ENCODE measurements at regions not wholly inside any gene's neighbourhood (a gene's known extent, or its start where the extent isn't known, plus 50 kb on each side); places are given as distances from the start of the nearest gene placed in this dataset.
A peak's percentile ranks its signal among the peaks of the same experiment; 100 is the strongest.

DNA sequence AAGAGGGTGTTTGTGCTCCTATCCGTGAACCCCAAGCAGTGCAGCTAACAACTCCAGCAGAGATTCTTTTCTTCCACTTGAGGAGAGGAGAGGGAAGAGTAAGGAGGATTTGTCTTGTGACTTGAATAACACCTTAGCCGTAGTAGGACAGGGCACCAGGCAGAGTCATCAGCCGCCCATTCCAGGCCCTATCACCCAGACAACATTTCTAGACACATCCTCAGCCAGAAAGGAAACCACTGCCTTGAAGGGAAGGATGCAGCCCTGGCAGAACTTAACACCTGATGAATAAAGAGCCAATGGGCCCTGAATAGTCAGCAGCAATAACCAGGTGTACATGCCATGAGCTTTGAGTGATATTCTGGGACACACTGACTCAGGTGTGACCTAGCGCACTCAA lies 1013.0 kb upstream of the COX7C start:
- no peak overlapping the region for H3K14ac ChIP-seq (ENCODE audit: insufficient read depth, low read length)
- H3K18ac ChIP-seq (ENCODE audit: insufficient read length, low read depth, low read length): no peak overlapping the region
- WGBS (ENCODE audit: extremely low coverage, insufficient read length, low lambda C conversion rate): no CpG with 5 or more reads among the region's 4 CpGs
- H3K4ac ChIP-seq (ENCODE audit: low read depth, low read length): no peak overlapping the region
- H3K4me1 ChIP-seq (ENCODE audit: insufficient read depth, low read length): no peaks in the 10 kb centered on the region
- no peaks in the 10 kb centered on the region for H3K9me3 ChIP-seq (ENCODE audit: control insufficient read depth, low read depth, low read length)
- no peaks in the 10 kb centered on the region for H3K23me2 ChIP-seq (ENCODE audit: insufficient read length, low read depth, low read length, poor library complexity, severe bottlenecking)
- H3K79me1 ChIP-seq (ENCODE audit: insufficient read depth, low read depth, low read length, poor library complexity, severe bottlenecking): no peaks in the 10 kb centered on the region
- H3K79me2 ChIP-seq (ENCODE audit: insufficient read depth, low read length): no peaks in the 10 kb centered on the region
- no peaks in the 10 kb centered on the region for H3K27me3 ChIP-seq (ENCODE audit: insufficient read depth, low read length)
- H2BK5ac ChIP-seq (ENCODE audit: insufficient read length, low read length): no peak overlapping the region
- H3T11ph ChIP-seq (ENCODE audit: low read length): no peak overlapping the region
- no peak overlapping the region for H3K9ac ChIP-seq (ENCODE audit: extremely low read depth, insufficient read length, low read length)
- H4K5ac ChIP-seq (ENCODE audit: insufficient read length, low read depth, low read length): no peak overlapping the region
- H4K8ac ChIP-seq (replicated peaks; ENCODE audit: insufficient read length, low read depth, low read length): no peak overlapping the region
- TF ChIP-seq, protein P1, sequence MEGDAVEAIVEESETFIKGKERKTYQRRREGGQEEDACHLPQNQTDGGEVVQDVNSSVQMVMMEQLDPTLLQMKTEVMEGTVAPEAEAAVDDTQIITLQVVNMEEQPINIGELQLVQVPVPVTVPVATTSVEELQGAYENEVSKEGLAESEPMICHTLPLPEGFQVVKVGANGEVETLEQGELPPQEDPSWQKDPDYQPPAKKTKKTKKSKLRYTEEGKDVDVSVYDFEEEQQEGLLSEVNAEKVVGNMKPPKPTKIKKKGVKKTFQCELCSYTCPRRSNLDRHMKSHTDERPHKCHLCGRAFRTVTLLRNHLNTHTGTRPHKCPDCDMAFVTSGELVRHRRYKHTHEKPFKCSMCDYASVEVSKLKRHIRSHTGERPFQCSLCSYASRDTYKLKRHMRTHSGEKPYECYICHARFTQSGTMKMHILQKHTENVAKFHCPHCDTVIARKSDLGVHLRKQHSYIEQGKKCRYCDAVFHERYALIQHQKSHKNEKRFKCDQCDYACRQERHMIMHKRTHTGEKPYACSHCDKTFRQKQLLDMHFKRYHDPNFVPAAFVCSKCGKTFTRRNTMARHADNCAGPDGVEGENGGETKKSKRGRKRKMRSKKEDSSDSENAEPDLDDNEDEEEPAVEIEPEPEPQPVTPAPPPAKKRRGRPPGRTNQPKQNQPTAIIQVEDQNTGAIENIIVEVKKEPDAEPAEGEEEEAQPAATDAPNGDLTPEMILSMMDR (conservative IDR thresholded peaks at IDR 0.05): no peak
- no peaks in the 10 kb centered on the region for H4K20me1 ChIP-seq (ENCODE audit: control insufficient read depth, insufficient read depth, insufficient read length)
- DNase-seq: no peak
- no peak overlapping the region for H4K91ac ChIP-seq (ENCODE audit: insufficient read length, low read depth, low read length)
- Mint-ChIP-seq H3K36me3 (ENCODE audit: insufficient read depth in 1 of 3, low read depth in 3 of 3) (no peaks in the 10 kb centered on the region), H3K4me1 (no peaks in the 10 kb centered on the region), H3K9me3 (no peaks in the 10 kb centered on the region), H3K4me3 (no peak overlapping the region), H3K27me3 (ENCODE audit: low read depth) (no peaks in the 10 kb centered on the region), H3K27ac (peak overlapping the region in 1 of 3 experiments; percentile 83; a peak in 1 of 7 replicates)
- no peak overlapping the region for H2BK12ac ChIP-seq (ENCODE audit: insufficient read length, low read depth, low read length)
- H2AK5ac ChIP-seq (ENCODE audit: insufficient read length, low read length): no peak overlapping the region
- no peak overlapping the region for H3K4me2 ChIP-seq (ENCODE audit: insufficient read depth, insufficient read length, low read length)
- no peak overlapping the region for H3K27ac ChIP-seq (ENCODE audit: insufficient read length, low read depth, low read length)
- no peak overlapping the region for H3K56ac ChIP-seq (ENCODE audit: insufficient read length, low read depth, low read length)
- H2BK15ac ChIP-seq (ENCODE audit: low read depth, low read length): no peak overlapping the region
- no peak overlapping the region for H2BK20ac ChIP-seq (ENCODE audit: low read depth, low read length, poor library complexity, severe bottlenecking)
- no peak overlapping the region for H2BK120ac ChIP-seq (ENCODE audit: low read depth, low read length, poor library complexity, severe bottlenecking)
- H3K23ac ChIP-seq (ENCODE audit: insufficient read length, low read depth, low read length): no peak overlapping the region
- H2AFZ ChIP-seq (ENCODE audit: low read length): no peak overlapping the region

All from H9 (cell line).